RKO (cell line): ENCODE measurements at regions not wholly inside any gene's neighbourhood (a gene's known extent, or its start where the extent isn't known, plus 50 kb on each side); places are given as distances from the start of the nearest gene placed in this dataset.
"Not testable (repeated sequence)": the region's sequence is repeated elsewhere in the genome, so short reads cannot be mapped to it uniquely, and the experiment has no call there.

ENCODE experiments used
- DNase-seq: peaks from one replicate; pipeline ENCODE4 v3.0.0-alpha.2; 2016; ENCODE audit warnings: low spot score

- no peak for DNase-seq
Observed at GRCh38 chr19:28632371-28633080, 580.4 kb downstream of the UQCRFS1 start.

GRCh38 chr19:28631961-28632360 is 581.0 kb downstream of the UQCRFS1 start:
- DNase-seq: no peak

DNA sequence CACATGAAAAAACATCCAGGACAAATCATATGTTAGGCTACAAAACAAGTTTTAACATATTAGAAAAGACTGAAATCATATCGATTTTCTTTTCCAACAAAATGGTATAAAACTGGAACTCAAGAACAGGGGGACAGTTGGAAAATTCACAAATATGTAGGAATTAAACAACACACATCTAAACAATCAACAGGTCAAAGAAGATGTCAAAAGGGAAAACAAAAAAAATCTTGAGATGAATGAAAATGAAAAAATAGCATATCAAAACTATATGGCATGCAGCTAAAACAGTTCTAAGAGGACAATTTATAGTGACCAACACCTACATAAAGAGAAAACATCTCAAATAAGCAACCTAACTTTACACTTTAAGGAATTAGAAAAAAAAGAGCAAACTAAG is 585.3 kb downstream of the UQCRFS1 start:
- no peak for DNase-seq

DNA sequence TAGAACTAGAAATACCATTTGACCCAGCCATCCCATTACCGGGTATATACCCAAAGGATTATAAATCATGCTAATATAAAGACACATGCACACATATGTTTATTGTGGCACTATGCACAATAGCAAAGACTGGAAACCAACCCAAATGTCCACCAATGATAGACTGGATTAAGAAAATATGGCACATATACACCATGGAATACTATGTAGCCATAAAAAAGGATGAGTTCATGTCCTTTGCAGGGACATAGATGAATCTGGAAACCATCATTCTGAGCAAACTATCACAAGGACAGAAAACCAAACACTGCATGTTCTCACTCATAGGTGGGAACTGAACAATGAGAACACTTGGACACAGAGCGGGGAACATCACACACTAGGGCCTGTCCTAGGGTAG is 586.5 kb downstream of the UQCRFS1 start:
- not testable (repeated sequence) for DNase-seq

- no peak for DNase-seq
Observed at GRCh38 chr19:28619816-28620429, 593.0 kb downstream of the UQCRFS1 start.

GRCh38 chr19:28618504-28618903 is 594.4 kb downstream of the UQCRFS1 start:
- no peak for DNase-seq

DNA sequence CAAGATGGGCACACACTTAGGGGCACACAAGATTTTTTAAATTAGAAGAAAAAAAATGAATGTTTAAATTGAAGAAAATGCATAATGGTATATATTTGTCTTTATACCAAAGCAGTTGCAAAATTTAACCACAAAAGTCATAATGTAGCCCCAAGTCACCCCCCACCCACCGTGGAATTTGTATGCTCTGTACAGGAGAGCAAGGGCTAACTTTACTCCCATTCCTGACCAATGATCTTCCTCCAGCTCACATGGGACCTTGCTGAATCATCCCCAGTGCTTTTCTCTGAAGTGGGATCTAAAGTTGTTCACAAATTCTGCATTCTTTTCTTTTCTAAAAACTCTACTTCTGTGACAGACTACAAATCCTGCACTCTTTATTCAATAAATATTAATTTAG is 597.0 kb downstream of the UQCRFS1 start:
- DNase-seq: no peak

- no peak for DNase-seq
Observed at GRCh38 chr19:28615546-28615916, 597.4 kb downstream of the UQCRFS1 start.

- no peak for DNase-seq
Observed at GRCh38 chr19:28614634-28615545, 598.1 kb downstream of the UQCRFS1 start.

GRCh38 chr19:28612275-28612769 is 600.6 kb downstream of the UQCRFS1 start:
- no peak for DNase-seq

DNA sequence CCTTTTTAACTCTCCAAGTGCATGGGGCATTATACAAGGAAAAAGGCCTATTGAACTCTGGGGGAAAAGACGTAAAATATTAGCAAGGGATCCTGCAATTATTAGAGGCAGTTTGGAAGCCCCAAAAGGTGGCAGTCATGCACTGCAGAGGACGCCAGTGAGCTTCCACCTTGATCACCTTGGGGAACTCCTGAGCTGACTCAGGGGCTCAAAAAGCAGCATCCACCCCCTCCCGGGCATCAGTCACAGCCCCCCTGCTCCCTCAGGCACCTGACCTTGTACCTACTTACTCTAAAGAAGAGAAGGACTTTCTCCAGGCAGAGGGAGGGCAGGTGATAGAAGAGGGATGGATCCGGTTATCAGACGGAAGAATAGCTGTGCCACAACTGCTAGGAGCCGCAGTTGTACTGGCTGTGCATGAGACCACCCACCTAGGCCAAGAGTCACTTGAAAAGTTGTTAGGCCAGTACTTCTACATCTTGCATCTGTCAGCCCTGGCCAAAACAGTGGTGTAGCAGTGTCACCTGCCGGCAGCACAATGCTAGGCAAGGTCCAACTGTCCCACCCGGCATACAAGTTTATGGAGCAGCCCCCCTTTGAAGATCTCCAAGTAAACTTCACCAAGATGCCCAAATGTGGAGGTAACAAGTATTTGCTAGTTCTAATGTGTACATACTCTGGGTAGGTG is 601.6 kb downstream of the UQCRFS1 start:
- DNase-seq: not testable (repeated sequence)

GRCh38 chr19:28610731-28611130 is 602.2 kb downstream of the UQCRFS1 start:
- no peak for DNase-seq

DNA sequence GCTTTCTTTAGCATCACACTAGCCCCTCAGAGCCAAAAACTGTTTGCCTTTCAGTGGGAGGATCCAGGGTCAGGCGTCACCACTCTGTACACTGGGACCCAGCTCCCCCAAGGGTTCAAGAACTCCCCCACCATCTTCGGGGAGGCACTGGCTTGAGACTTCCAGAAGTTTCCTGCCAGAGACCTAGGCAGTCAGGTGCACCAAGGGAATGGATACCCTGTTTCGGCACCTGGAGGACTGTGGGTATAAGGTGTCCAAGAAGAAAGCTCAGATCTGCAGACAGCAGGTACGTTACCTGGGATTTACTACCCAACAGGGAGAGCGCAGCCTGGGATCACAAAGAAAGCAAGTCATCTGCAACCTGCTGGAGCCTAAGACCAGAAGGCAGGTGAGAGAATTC is 603.0 kb downstream of the UQCRFS1 start:
- no peak for DNase-seq

DNA sequence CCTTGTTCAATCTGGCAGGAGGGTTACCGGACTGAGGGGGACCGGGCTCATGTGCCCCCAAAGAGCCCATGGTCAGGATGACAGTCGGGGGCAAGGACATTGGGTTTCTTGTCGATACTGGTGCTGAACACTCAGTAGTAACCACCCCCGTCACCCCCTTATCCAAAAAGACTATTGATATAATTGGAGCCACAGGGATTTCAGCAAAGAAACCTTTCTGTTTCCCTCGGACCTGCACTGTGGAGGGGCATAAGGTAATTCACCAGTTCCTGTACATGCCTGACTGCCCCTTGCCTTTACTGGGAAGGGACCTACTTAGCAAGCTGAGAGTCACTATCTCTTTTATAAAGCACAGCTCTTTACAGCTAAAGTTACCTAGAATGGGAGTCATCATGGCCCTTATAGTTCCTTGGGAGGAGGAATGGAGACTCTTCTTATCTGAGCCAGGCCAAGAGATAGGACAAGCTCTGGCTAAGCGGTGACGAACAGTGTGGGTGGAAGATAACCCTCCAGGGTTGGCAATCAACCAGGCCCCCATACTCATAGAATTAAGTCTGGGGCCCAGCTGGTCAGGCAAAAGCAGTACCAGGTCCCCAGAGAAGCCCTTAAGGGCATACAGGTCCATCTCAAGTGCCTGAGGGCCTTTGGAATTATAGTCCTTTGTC is 603.7 kb downstream of the UQCRFS1 start:
- no peak for DNase-seq

- DNase-seq: no peak
Observed at GRCh38 chr19:28608292-28608691, 604.7 kb downstream of the UQCRFS1 start.

DNA sequence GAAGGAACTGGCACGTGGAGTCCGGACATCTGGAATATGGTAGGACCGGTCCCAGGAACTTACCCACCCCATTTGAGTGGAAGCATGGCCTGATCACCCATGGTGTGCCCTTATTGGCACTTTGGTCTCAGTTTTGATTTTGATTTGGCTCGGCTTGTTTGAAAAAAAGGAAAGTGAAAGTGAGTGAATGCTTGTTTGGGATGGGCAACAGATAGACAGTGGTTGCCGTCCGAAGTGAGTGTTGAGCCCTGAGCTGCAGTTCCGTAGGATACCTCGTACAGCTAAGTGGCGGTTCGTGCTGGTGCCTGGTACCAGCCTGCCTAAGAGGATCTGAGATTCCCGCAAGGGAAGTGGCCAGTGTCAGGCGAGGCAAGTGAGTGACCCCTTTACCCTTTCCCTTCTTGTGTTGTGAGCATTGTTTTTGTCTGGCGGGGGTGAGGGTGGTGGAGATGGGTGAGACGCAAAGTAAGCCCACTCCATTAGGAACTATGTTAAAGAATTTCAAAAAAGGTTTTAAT is 605.8 kb downstream of the UQCRFS1 start:
- DNase-seq: no peak

- DNase-seq: no peak
Observed at GRCh38 chr19:28606269-28607032, 606.5 kb downstream of the UQCRFS1 start.

- DNase-seq: no peak
Observed at GRCh38 chr19:28605501-28606268, 607.3 kb downstream of the UQCRFS1 start.

- DNase-seq: no peak
Observed at GRCh38 chr19:28603453-28603852, 609.5 kb downstream of the UQCRFS1 start.
